NCI-H146 (cell line): ENCODE measurements at regions not wholly inside any gene's neighbourhood (a gene's known extent, or its start where the extent isn't known, plus 50 kb on each side); places are given as distances from the start of the nearest gene placed in this dataset.

ENCODE experiments used
- DNase-seq: peaks from one replicate; lab custom pipeline; 2025; lab: John Stamatoyannopoulos, UW

GRCh38 chr2:67836866-67837265 lies 225.9 kb downstream of the C1D start:
- no peak for DNase-seq

- no peak for DNase-seq
Measured at GRCh38 chr2:67838205-67838604, 224.6 kb downstream of the C1D start.

GRCh38 chr2:67839242-67839641 lies 223.6 kb downstream of the C1D start:
- no peak for DNase-seq

- no peak for DNase-seq
Measured at GRCh38 chr2:67839668-67840067, 223.1 kb downstream of the C1D start.

GRCh38 chr2:67840460-67841068 lies 222.2 kb downstream of the C1D start:
- DNase-seq: peak; percentile 27

- DNase-seq: no peak
Measured at GRCh38 chr2:67841711-67842110, 221.1 kb downstream of the C1D start.

- no peak for DNase-seq
Measured at GRCh38 chr2:67842375-67842959, 220.3 kb downstream of the C1D start.

- DNase-seq: no peak
Measured at GRCh38 chr2:67844024-67844540, 218.7 kb downstream of the C1D start.

GRCh38 chr2:67845621-67846369 lies 217.0 kb downstream of the C1D start:
- DNase-seq: no peak

GRCh38 chr2:67846370-67847070 lies 216.3 kb downstream of the C1D start:
- peak; percentile 77 for DNase-seq

- DNase-seq: no peak
Measured at GRCh38 chr2:67848551-67849285, 214.1 kb downstream of the C1D start.

GRCh38 chr2:67851016-67851415 lies 211.8 kb downstream of the C1D start:
- DNase-seq: no peak

- no peak for DNase-seq
Measured at GRCh38 chr2:67851956-67852824, 210.6 kb downstream of the C1D start.

- no peak for DNase-seq
Measured at GRCh38 chr2:67854103-67854743, 208.6 kb downstream of the C1D start.

- no peak for DNase-seq
Measured at GRCh38 chr2:67854798-67855197, 208.0 kb downstream of the C1D start.

GRCh38 chr2:67856866-67857265 lies 205.9 kb downstream of the C1D start:
- no peak for DNase-seq

- no peak for DNase-seq
Measured at GRCh38 chr2:67857836-67858235, 205.0 kb downstream of the C1D start.

GRCh38 chr2:67858886-67859285 lies 203.9 kb downstream of the C1D start:
- DNase-seq: no peak

- no peak for DNase-seq
Measured at GRCh38 chr2:67865917-67866316, 196.9 kb downstream of the C1D start.

- no peak for DNase-seq
Measured at GRCh38 chr2:67867735-67868134, 195.1 kb downstream of the C1D start.
